Common myeloid progenitor, CD34-positive (primary cell): ENCODE measurements at regions not wholly inside any gene's neighbourhood (a gene's known extent, or its start where the extent isn't known, plus 50 kb on each side); places are given as distances from the start of the nearest gene placed in this dataset.
A peak's percentile ranks its signal among the peaks of the same experiment; 100 is the strongest.

ENCODE experiments used
- CTCF ChIA-PET: fragments of 350-600 bp; sonication (Branson Sonifier 250); formaldehyde crosslinking; loops from one replicate; lab custom pipeline; 2021; ENCODE audit warnings: antibody characterized with exemption; lab: Charles Lee
- POLR2A ChIA-PET: fragments of 350-600 bp; sonication (Branson Sonifier 250); formaldehyde crosslinking; loops from one replicate; lab custom pipeline; 2021; ENCODE audit warnings: antibody characterized with exemption; lab: Charles Lee
- DNase-seq, 3 donors: peaks; one replicate each; pipeline versions ENCODE4 v3.0.0 to v3.0.0-alpha.2; 2013
- H3K27ac ChIP-seq, 2 experiments: 1 replicate in 1 of 2; 2 replicates in 1 of 2; pipeline ENCODE4 v1.7.0; 2013; ENCODE audit warnings: inconsistent platforms in 2 of 2, low read length in 2 of 2, mild to moderate bottlenecking in 2 of 2, low read depth in 1 of 2, moderate library complexity in 1 of 2; ENCODE audit not compliant: severe bottlenecking in 2 of 2, insufficient read depth in 1 of 2, poor library complexity in 1 of 2
- H3K27me3 ChIP-seq, 5 experiments: replicated peaks in 2 of 5; 1 replicate in 3 of 5; 2 replicates in 2 of 5; pipeline versions ENCODE4 v1.6.1 to v1.7.0; 2013; ENCODE audit warnings: low read length in 4 of 5, mild to moderate bottlenecking in 2 of 5, moderate library complexity in 2 of 5, inconsistent platforms in 1 of 5; ENCODE audit not compliant: insufficient read depth in 5 of 5, control insufficient read depth in 4 of 5
- H3K36me3 ChIP-seq, 4 experiments: 1 replicate in 2 of 4; 2 replicates in 2 of 4; pipeline versions ENCODE4 v1.6.1 to v1.7.0; 2013; ENCODE audit warnings: low read length in 3 of 4, control low read depth in 1 of 4, mild to moderate bottlenecking in 1 of 4; ENCODE audit not compliant: control insufficient read depth in 4 of 4, insufficient read depth in 4 of 4
- H3K4me1 ChIP-seq, 4 experiments: 1 replicate in 3 of 4; 2 replicates in 1 of 4; pipeline versions ENCODE4 v1.6.1 to v1.7.1; 2013; ENCODE audit warnings: low read length in 3 of 4, mild to moderate bottlenecking in 3 of 4, control low read depth in 1 of 4, inconsistent platforms in 1 of 4, moderate library complexity in 1 of 4; ENCODE audit not compliant: control insufficient read depth in 4 of 4, insufficient read depth in 4 of 4; ENCODE audit errors: control extremely low read depth in 1 of 4
- H3K4me3 ChIP-seq, 7 experiments: 1 replicate in 4 of 7; 2 replicates in 3 of 7; pipeline versions ENCODE4 v1.5.1 to v1.7.0; 2013; ENCODE audit warnings: mild to moderate bottlenecking in 7 of 7, low read length in 6 of 7, moderate library complexity in 6 of 7, inconsistent platforms in 2 of 7, low read depth in 2 of 7, control low read depth in 1 of 7; ENCODE audit not compliant: insufficient read depth in 4 of 7, control insufficient read depth in 1 of 7; ENCODE audit errors: extremely low read depth in 1 of 7
- H3K9me3 ChIP-seq, 5 experiments: 1 replicate in 4 of 5; 2 replicates in 1 of 5; pipeline versions ENCODE4 v1.6.1 to v1.7.1; 2013; ENCODE audit warnings: low read length in 4 of 5, mild to moderate bottlenecking in 2 of 5, inconsistent platforms in 1 of 5, low read depth in 1 of 5, moderate library complexity in 1 of 5; ENCODE audit not compliant: control insufficient read depth in 4 of 5, insufficient read depth in 2 of 5; ENCODE audit errors: control extremely low read depth in 1 of 5
- WGBS: methylation state at CpG from one replicate; pipeline ENCODE4 v1.1.5; 2013; ENCODE audit not compliant: insufficient coverage; 5-methylcytosine and 5-hydroxymethylcytosine counted together

- CTCF ChIA-PET = interaction anchor here (0.6 kb wide), 1 partner anchor 1716 kb away, joined by 3 read pairs; no protein-coding TSS in a partner anchor
- Histone ChIP-seq H3K36me3 (no peaks in the 10 kb centered on the region), H3K9me3 (peaks cover 0 to 9% (median 0%) of the 10 kb centered on the region in 5 experiments), H3K27me3 (no peaks in the 10 kb centered on the region), H3K4me1 (peaks cover 0 to 11% (median 6%) of the 10 kb centered on the region in 4 experiments), H3K4me3 (no peak overlapping the region), H3K27ac (no peak overlapping the region)
- POLR2A ChIA-PET = no interaction called here
- WGBS = 94% methylated on average over 8 of the region's 8 CpGs
- no peak for DNase-seq
Measured at GRCh38 chr16:80029761-80030481, 429.4 kb upstream of the MAF start.

GRCh38 chr16:80029381-80029630, 428.8 kb upstream of the MAF start:
- CTCF ChIA-PET = no interaction called here
- H3K4me1 ChIP-seq = peaks cover 0 to 11% (median 6%) of the 10 kb centered on the region in 4 experiments
- no peak for DNase-seq
- 100% methylated on average over 2 of the region's 2 CpGs for WGBS
- POLR2A ChIA-PET = interaction anchor here (0.8 kb wide), 1 partner anchor 51 kb away, joined by 3 read pairs; no protein-coding TSS in a partner anchor
- H3K4me3 ChIP-seq = no peak overlapping the region
- no peaks in the 10 kb centered on the region for H3K27me3 ChIP-seq
- no peak overlapping the region for H3K27ac ChIP-seq
- no peaks in the 10 kb centered on the region for H3K36me3 ChIP-seq
- H3K9me3 ChIP-seq = peaks cover 0 to 9% (median 0%) of the 10 kb centered on the region in 5 experiments

- H3K27ac ChIP-seq = no peak overlapping the region
- no peaks in the 10 kb centered on the region for H3K27me3 ChIP-seq
- H3K4me1 ChIP-seq = peaks cover 0 to 11% (median 6%) of the 10 kb centered on the region in 4 experiments
- ChIA-PET POLR2A (interaction anchor here (0.8 kb wide), 1 partner anchor 52 kb away, joined by 3 read pairs; no protein-coding TSS in a partner anchor), CTCF (no interaction called here)
- DNase-seq = no peak
- H3K4me3 ChIP-seq = no peak overlapping the region
- no peaks in the 10 kb centered on the region for H3K36me3 ChIP-seq
- H3K9me3 ChIP-seq = peaks cover 0 to 6% (median 0%) of the 10 kb centered on the region in 5 experiments
- WGBS = 93% methylated on average over 3 of the region's 5 CpGs
Measured at GRCh38 chr16:80028581-80029380, 428.2 kb upstream of the MAF start.

- H3K27ac ChIP-seq = no peak overlapping the region
- ChIA-PET CTCF (interaction anchor here (0.9 to 1.5 kb wide), 2 partner anchors 9 to 30 kb away, joined by 3 to 4 read pairs; no protein-coding TSS in a partner anchor), POLR2A (no interaction called here)
- no peaks in the 10 kb centered on the region for H3K36me3 ChIP-seq
- H3K27me3 ChIP-seq = no peaks in the 10 kb centered on the region
- H3K4me3 ChIP-seq = peak overlapping the region in 2 of 7 experiments; percentile 47 to 57
- no peaks in the 10 kb centered on the region for H3K9me3 ChIP-seq
- DNase-seq = peak; percentile 80 to 93 (median 90)
- peaks cover 0 to 11% (median 6%) of the 10 kb centered on the region in 4 experiments for H3K4me1 ChIP-seq
- WGBS = 20% methylated on average over 14 of the region's 20 CpGs
Measured at GRCh38 chr16:80027007-80027965, 426.7 kb upstream of the MAF start.

DNA sequence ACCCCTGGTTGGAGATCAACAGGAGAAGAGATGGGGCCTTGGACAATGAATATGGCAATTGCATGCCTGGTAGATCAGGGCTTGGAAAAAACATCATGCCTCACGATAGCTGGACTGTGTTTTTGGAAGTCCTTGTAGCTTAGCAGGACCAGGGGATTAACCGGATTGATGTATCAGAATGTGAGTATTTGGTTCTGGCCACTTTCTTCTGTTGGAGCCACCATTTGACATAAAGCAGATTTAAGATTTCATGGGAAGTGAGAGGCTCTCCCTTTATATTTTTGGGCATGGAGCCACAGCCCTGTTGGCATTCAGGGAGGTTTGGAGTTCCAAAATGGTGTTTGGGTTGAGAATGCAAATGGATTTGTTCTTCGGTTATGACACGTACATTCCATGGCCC, 424.7 kb upstream of the MAF start:
- Histone ChIP-seq H3K36me3 (no peaks in the 10 kb centered on the region), H3K27ac (no peak overlapping the region), H3K4me3 (no peak overlapping the region), H3K9me3 (no peaks in the 10 kb centered on the region), H3K4me1 (peaks cover 0 to 11% (median 6%) of the 10 kb centered on the region in 4 experiments), H3K27me3 (no peaks in the 10 kb centered on the region)
- no peak for DNase-seq
- 100% methylated on average over 4 of the region's 4 CpGs for WGBS
- ChIA-PET POLR2A (no interaction called here), CTCF (interaction anchor here (1.2 kb wide), 1 partner anchor 8 kb away, joined by 3 read pairs; no protein-coding TSS in a partner anchor)

DNA sequence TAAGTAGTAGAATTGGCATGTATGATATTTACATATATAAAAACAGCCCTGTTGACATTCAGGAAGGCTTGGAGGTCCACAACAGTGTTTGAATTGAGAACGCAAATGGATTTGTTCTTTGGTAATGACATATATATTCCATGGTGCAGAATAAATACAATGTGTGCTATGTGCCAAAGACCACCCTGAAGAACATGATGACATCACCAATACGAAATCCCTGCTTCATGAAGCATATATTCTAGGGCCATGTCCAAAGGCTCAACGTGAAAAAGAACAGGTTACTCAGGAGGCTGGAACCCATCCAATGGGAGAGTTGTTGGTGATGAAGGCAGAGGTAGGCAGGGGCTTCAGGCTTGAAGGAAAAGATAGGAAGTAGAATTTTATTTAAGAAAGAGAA, 423.9 kb upstream of the MAF start:
- CTCF ChIA-PET = no interaction called here

More for the DNA sequence above, 423.9 kb upstream of the MAF start:
- H3K4me1 ChIP-seq = peaks cover 0 to 11% (median 6%) of the 10 kb centered on the region in 4 experiments
- POLR2A ChIA-PET = no interaction called here
- H3K4me3 ChIP-seq = no peak overlapping the region
- no peaks in the 10 kb centered on the region for H3K27me3 ChIP-seq
- no peaks in the 10 kb centered on the region for H3K9me3 ChIP-seq
- H3K36me3 ChIP-seq = no peaks in the 10 kb centered on the region
- DNase-seq = no peak
- H3K27ac ChIP-seq = no peak overlapping the region
- 94% methylated on average over 3 of the region's 3 CpGs for WGBS
